Fibroblast of lung (primary cell): ENCODE measurements at regions not wholly inside any gene's neighbourhood (a gene's known extent, or its start where the extent isn't known, plus 50 kb on each side); places are given as distances from the start of the nearest gene placed in this dataset.

Source experiments
- DNase-seq, 2 donors: peaks; one replicate each; pipeline versions ENCODE4 v3.0.0 to v3.0.0-alpha.2; 2010; ENCODE audit warnings: low read depth in 2 of 2
- H2AFZ ChIP-seq: 2 replicates; pipeline ENCODE4 v1.5.1; 2012; ENCODE audit warnings: low read length, control low read depth, inconsistent platforms
- H3K27ac ChIP-seq: 2 replicates; pipeline ENCODE4 v1.5.1; 2011; ENCODE audit warnings: low read length, control low read depth; ENCODE audit not compliant: insufficient read depth
- H3K27me3 ChIP-seq: 2 replicates; pipeline ENCODE4 v1.5.1; 2011; ENCODE audit warnings: mild to moderate bottlenecking, low read length; ENCODE audit not compliant: control insufficient read depth, insufficient read depth
- H3K36me3 ChIP-seq: 2 replicates; pipeline ENCODE4 v1.5.1; 2011; ENCODE audit warnings: low read length; ENCODE audit not compliant: control insufficient read depth, insufficient read depth
- H3K4me1 ChIP-seq: 2 replicates; pipeline ENCODE4 v1.5.1; 2011; ENCODE audit warnings: low read length; ENCODE audit not compliant: control insufficient read depth, insufficient read depth; ENCODE audit errors: extremely low read depth
- H3K4me2 ChIP-seq: 2 replicates; pipeline ENCODE4 v1.5.1; 2011; ENCODE audit warnings: low read length, control low read depth; ENCODE audit not compliant: insufficient read depth; ENCODE audit errors: extremely low read depth
- H3K4me3 ChIP-seq, 4 experiments: fragments of 200-600 bp in 1 of 4; sonication (generic) in 1 of 4; replicated peaks in 1 of 4; 2 replicates each; pipeline ENCODE4 v1.5.1; 2011 to 2016; ENCODE audit warnings: low read length in 4 of 4, low read depth in 3 of 4, mild to moderate bottlenecking in 3 of 4, control low read depth in 2 of 4, inconsistent platforms in 1 of 4, mixed read lengths in 1 of 4; ENCODE audit not compliant: insufficient read depth in 1 of 4; ENCODE audit errors: control extremely low read depth in 1 of 4
- H3K79me2 ChIP-seq: 2 replicates; pipeline ENCODE4 v1.5.1; 2012; ENCODE audit warnings: mild to moderate bottlenecking, low read length, inconsistent platforms; ENCODE audit not compliant: control insufficient read depth, insufficient read depth
- H3K9ac ChIP-seq: 2 replicates; pipeline ENCODE4 v1.5.1; 2011; ENCODE audit warnings: mild to moderate bottlenecking, low read length, control low read depth; ENCODE audit not compliant: insufficient read depth
- H3K9me3 ChIP-seq: 2 replicates; pipeline ENCODE4 v1.5.1; 2012; ENCODE audit warnings: low read depth, low read length; ENCODE audit not compliant: control insufficient read depth, insufficient read depth
- H4K20me1 ChIP-seq: 2 replicates; pipeline ENCODE4 v1.5.1; 2011; ENCODE audit warnings: low read length; ENCODE audit not compliant: control insufficient read depth, insufficient read depth; ENCODE audit errors: extremely low read depth
- CTCF ChIP-seq, 2 donors: IDR thresholded peaks in 1 of 2; conservative IDR thresholded peaks in 1 of 2; 1 replicate in 1 of 2; 2 replicates in 1 of 2; pipeline ENCODE4 v1.5.1; 2011 to 2012; ENCODE audit warnings: low read length in 2 of 2, control low read depth in 1 of 2, inconsistent platforms in 1 of 2, low read depth in 1 of 2, mild to moderate bottlenecking in 1 of 2
- EZH2 ChIP-seq: IDR thresholded peaks from 2 replicates; pipeline ENCODE4 v1.5.1; 2012; ENCODE audit warnings: low read length, control low read depth, mild to moderate bottlenecking; ENCODE audit errors: missing control alignments

GRCh38 chr18:24584205-24584604, 123.8 kb downstream of the HRH4 start:
- Histone ChIP-seq H3K79me2 (no peaks in the 10 kb centered on the region), H3K9ac (no peak overlapping the region), H2AFZ (no peak overlapping the region), H3K4me1 (no peaks in the 10 kb centered on the region), H3K4me3 (no peak overlapping the region), H3K36me3 (no peaks in the 10 kb centered on the region), H3K9me3 (no peaks in the 10 kb centered on the region), H3K27ac (no peak overlapping the region), H3K27me3 (peaks cover 3% of the 10 kb centered on the region), H3K4me2 (no peak overlapping the region), H4K20me1 (no peaks in the 10 kb centered on the region)
- TF ChIP-seq EZH2 (no peak), CTCF (conservative IDR thresholded peaks at IDR 0.05 in 1 of 2, IDR thresholded peaks at IDR 0.05 in 1 of 2; ENCODE audit: low read depth in 1 of 2, low read length in 2 of 2) (no peak)
- no peak for DNase-seq

- no peak overlapping the region for H3K9ac ChIP-seq
- H3K9me3 ChIP-seq, result no peaks in the 10 kb centered on the region
- no peak overlapping the region for H2AFZ ChIP-seq
- H3K36me3 ChIP-seq, result no peaks in the 10 kb centered on the region
- no peaks in the 10 kb centered on the region for H3K4me1 ChIP-seq
- DNase-seq, result no peak
- no peak overlapping the region for H3K4me2 ChIP-seq
- H3K79me2 ChIP-seq, result no peaks in the 10 kb centered on the region
- H3K4me3 ChIP-seq, result no peak overlapping the region
- H4K20me1 ChIP-seq, result no peaks in the 10 kb centered on the region
- H3K27ac ChIP-seq, result no peak overlapping the region
- TF ChIP-seq EZH2 (no peak), CTCF (conservative IDR thresholded peaks at IDR 0.05 in 1 of 2, IDR thresholded peaks at IDR 0.05 in 1 of 2; ENCODE audit: low read depth in 1 of 2, low read length in 2 of 2) (no peak)
- no peaks in the 10 kb centered on the region for H3K27me3 ChIP-seq
Measured at GRCh38 chr18:24584813-24585212, 124.4 kb downstream of the HRH4 start.

- no peaks in the 10 kb centered on the region for H3K27me3 ChIP-seq
- TF ChIP-seq CTCF (conservative IDR thresholded peaks at IDR 0.05 in 1 of 2, IDR thresholded peaks at IDR 0.05 in 1 of 2; ENCODE audit: low read depth in 1 of 2, low read length in 2 of 2) (no peak), EZH2 (no peak)
- no peak overlapping the region for H2AFZ ChIP-seq
- H3K9me3 ChIP-seq, result no peaks in the 10 kb centered on the region
- H3K9ac ChIP-seq, result no peak overlapping the region
- H3K27ac ChIP-seq, result no peak overlapping the region
- DNase-seq, result no peak
- H3K36me3 ChIP-seq, result no peaks in the 10 kb centered on the region
- H3K79me2 ChIP-seq, result no peaks in the 10 kb centered on the region
- H3K4me1 ChIP-seq, result no peaks in the 10 kb centered on the region
- H3K4me3 ChIP-seq, result no peak overlapping the region
- no peaks in the 10 kb centered on the region for H4K20me1 ChIP-seq
- no peak overlapping the region for H3K4me2 ChIP-seq
Measured at GRCh38 chr18:24585996-24586566, 125.6 kb downstream of the HRH4 start.
